NCI-H1105 treated with DMSO at 0.1 percent for 48 hours (cell line): ENCODE measurements at regions not wholly inside any gene's neighbourhood (a gene's known extent, or its start where the extent isn't known, plus 50 kb on each side); places are given as distances from the start of the nearest gene placed in this dataset.

ENCODE experiments used
- DNase-seq: peaks from one replicate; lab custom pipeline; 2025; lab: John Stamatoyannopoulos, UW

- DNase-seq: no peak
Observed at GRCh38 chr2:37471994-37472393, 127.6 kb downstream of the QPCT start.

- peak; percentile 71 for DNase-seq
Observed at GRCh38 chr2:37472959-37473358, 128.5 kb downstream of the QPCT start.

GRCh38 chr2:37476411-37476810 lies 132.0 kb downstream of the QPCT start:
- no peak for DNase-seq

GRCh38 chr2:37477921-37478320 lies 133.5 kb downstream of the QPCT start:
- DNase-seq: no peak

GRCh38 chr2:37481244-37481643 lies 136.8 kb downstream of the QPCT start:
- DNase-seq: no peak

GRCh38 chr2:37489041-37489456 lies 144.6 kb downstream of the QPCT start:
- no peak for DNase-seq

- no peak for DNase-seq
Observed at GRCh38 chr2:37489536-37489935, 145.1 kb downstream of the QPCT start.

- DNase-seq: no peak
Observed at GRCh38 chr2:37493425-37493824, 149.0 kb downstream of the QPCT start.

- no peak for DNase-seq
Observed at GRCh38 chr2:37499113-37499512, 154.7 kb downstream of the QPCT start.

GRCh38 chr2:37500031-37500430 lies 155.6 kb downstream of the QPCT start:
- DNase-seq: no peak

- DNase-seq: no peak
Observed at GRCh38 chr2:37501113-37501512, 156.7 kb downstream of the QPCT start.

GRCh38 chr2:37506407-37507050 lies 162.1 kb downstream of the QPCT start:
- no peak for DNase-seq

GRCh38 chr2:37507051-37507410 lies 162.6 kb downstream of the QPCT start:
- DNase-seq: no peak

- no peak for DNase-seq
Observed at GRCh38 chr2:37507703-37508102, 163.3 kb downstream of the QPCT start.

- no peak for DNase-seq
Observed at GRCh38 chr2:37512971-37513370, 158.5 kb downstream of the CDC42EP3 start.

GRCh38 chr2:37523814-37524362 lies 147.6 kb downstream of the CDC42EP3 start:
- DNase-seq: no peak

GRCh38 chr2:37526323-37526722 lies 145.1 kb downstream of the CDC42EP3 start:
- DNase-seq: no peak

GRCh38 chr2:37526856-37527255 lies 144.6 kb downstream of the CDC42EP3 start:
- DNase-seq: no peak

GRCh38 chr2:37527361-37527760 lies 144.1 kb downstream of the CDC42EP3 start:
- DNase-seq: peak; percentile 44

- no peak for DNase-seq
Observed at GRCh38 chr2:37529830-37530415, 141.5 kb downstream of the CDC42EP3 start.

GRCh38 chr2:37532503-37532902 lies 138.9 kb downstream of the CDC42EP3 start:
- no peak for DNase-seq

GRCh38 chr2:37537316-37537715 lies 134.1 kb downstream of the CDC42EP3 start:
- DNase-seq: no peak

GRCh38 chr2:37541516-37541915 lies 129.9 kb downstream of the CDC42EP3 start:
- DNase-seq: no peak
